ENCODE measurements at regions not wholly inside any gene's neighbourhood (a gene's known extent, or its start where the extent isn't known, plus 50 kb on each side); places are given as distances from the start of the nearest gene placed in this dataset.

- no peaks in the 10 kb centered on the region for H3K4me1 ChIP-seq
- no peak overlapping the region for H3K27ac ChIP-seq
- intact Hi-C loops (cut with DNase I; ENCODE audit: low total_unique reads) = no loop called here
- no peak for DNase-seq (ENCODE audit: low spot score in 2 of 2)
- H3K36me3 ChIP-seq = no peaks in the 10 kb centered on the region
- peaks cover 0 to 7% of the 10 kb centered on the region in 2 donors for H3K27me3 ChIP-seq
- no peaks in the 10 kb centered on the region for H3K9me3 ChIP-seq
- no peak overlapping the region for H3K4me3 ChIP-seq
- TF ChIP-seq POLR2A (IDR thresholded peaks at IDR 0.05) (no peak), CTCF (IDR thresholded peaks at IDR 0.05) (no peak), POLR2AphosphoS5 (IDR thresholded peaks at IDR 0.05) (no peak)
Observed at GRCh38 chr5:3100921-3101551, 349.6 kb upstream of the IRX2 start.

GRCh38 chr5:3099954-3100353 is 348.5 kb upstream of the IRX2 start:
- no peak overlapping the region for H3K27ac ChIP-seq
- no peak overlapping the region for H3K4me3 ChIP-seq
- H3K27me3 ChIP-seq = peaks cover 0 to 7% of the 10 kb centered on the region in 2 donors
- no peaks in the 10 kb centered on the region for H3K36me3 ChIP-seq
- H3K9me3 ChIP-seq = no peaks in the 10 kb centered on the region
- TF ChIP-seq CTCF (IDR thresholded peaks at IDR 0.05) (no peak), POLR2AphosphoS5 (IDR thresholded peaks at IDR 0.05) (no peak), POLR2A (IDR thresholded peaks at IDR 0.05) (no peak)
- DNase-seq (ENCODE audit: low spot score in 2 of 2) = no peak
- H3K4me1 ChIP-seq = no peaks in the 10 kb centered on the region
- intact Hi-C loops (cut with DNase I; ENCODE audit: low total_unique reads) = no loop called here

- DNase-seq (ENCODE audit: low spot score in 2 of 2) = no peak
- intact Hi-C loops (cut with DNase I; ENCODE audit: low total_unique reads) = no loop called here
- Histone ChIP-seq H3K27me3 (peaks cover 0 to 7% of the 10 kb centered on the region in 2 donors), H3K27ac (no peak overlapping the region), H3K9me3 (no peaks in the 10 kb centered on the region), H3K4me1 (no peaks in the 10 kb centered on the region), H3K36me3 (no peaks in the 10 kb centered on the region), H3K4me3 (no peak overlapping the region)
- TF ChIP-seq POLR2AphosphoS5 (IDR thresholded peaks at IDR 0.05) (no peak), CTCF (IDR thresholded peaks at IDR 0.05) (no peak), POLR2A (IDR thresholded peaks at IDR 0.05) (no peak)
Observed at GRCh38 chr5:3099526-3099925, 348.0 kb upstream of the IRX2 start.

DNA sequence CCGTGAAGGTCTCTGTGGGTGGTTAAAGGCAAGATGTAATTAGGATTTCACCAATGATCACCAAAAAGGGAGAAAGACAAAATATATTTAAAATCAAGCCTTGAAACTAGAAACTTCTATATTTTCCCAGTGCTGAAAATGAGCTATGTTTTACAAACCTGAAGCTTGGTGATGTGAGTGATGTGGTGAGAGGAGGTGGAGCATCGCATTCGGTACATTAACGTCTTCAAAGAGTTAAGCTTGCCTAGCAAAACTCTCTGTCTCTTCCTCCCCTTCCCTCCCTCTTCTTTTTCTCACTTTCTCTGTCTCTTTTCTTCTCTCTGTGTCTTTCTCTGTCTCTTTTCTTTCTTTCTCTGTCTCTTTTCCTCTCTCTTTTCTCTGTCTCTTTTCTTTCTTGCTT is 347.3 kb upstream of the IRX2 start:
- no peak overlapping the region for H3K4me3 ChIP-seq
- H3K4me1 ChIP-seq = no peaks in the 10 kb centered on the region
- TF ChIP-seq CTCF (IDR thresholded peaks at IDR 0.05) (no peak), POLR2A (IDR thresholded peaks at IDR 0.05) (no peak), POLR2AphosphoS5 (IDR thresholded peaks at IDR 0.05) (no peak)
- H3K27me3 ChIP-seq = peaks cover 0 to 7% of the 10 kb centered on the region in 2 donors
- intact Hi-C loops (cut with DNase I; ENCODE audit: low total_unique reads) = no loop called here
- no peak for DNase-seq (ENCODE audit: low spot score in 2 of 2)
- no peak overlapping the region for H3K27ac ChIP-seq
- H3K36me3 ChIP-seq = no peaks in the 10 kb centered on the region
- no peaks in the 10 kb centered on the region for H3K9me3 ChIP-seq

- no peaks in the 10 kb centered on the region for H3K27me3 ChIP-seq
- DNase-seq (ENCODE audit: low spot score in 2 of 2) = no peak
- H3K27ac ChIP-seq = no peak overlapping the region
- H3K9me3 ChIP-seq = no peaks in the 10 kb centered on the region
- H3K36me3 ChIP-seq = no peaks in the 10 kb centered on the region
- intact Hi-C loops (cut with DNase I; ENCODE audit: low total_unique reads) = no loop called here
- TF ChIP-seq POLR2A (IDR thresholded peaks at IDR 0.05) (no peak), POLR2AphosphoS5 (IDR thresholded peaks at IDR 0.05) (no peak), CTCF (IDR thresholded peaks at IDR 0.05) (no peak)
- no peak overlapping the region for H3K4me3 ChIP-seq
- no peaks in the 10 kb centered on the region for H3K4me1 ChIP-seq
Observed at GRCh38 chr5:3092664-3093063, 341.2 kb upstream of the IRX2 start.

All from breast epithelium (tissue), 4 donors.